ENCODE measurements at regions not wholly inside any gene's neighbourhood (a gene's known extent, or its start where the extent isn't known, plus 50 kb on each side); places are given as distances from the start of the nearest gene placed in this dataset.

GRCh38 chr5:167614294-167615021, 677.0 kb upstream of the WWC1 start:
- no peak overlapping the region for H3K4me3 ChIP-seq (ENCODE audit: low read length in 2 of 2)
- no peaks in the 10 kb centered on the region for H3K4me1 ChIP-seq (ENCODE audit: control insufficient read depth in 1 of 2, insufficient read depth in 2 of 2, low read length in 2 of 2)
- no peaks in the 10 kb centered on the region for H3K36me3 ChIP-seq (ENCODE audit: control insufficient read depth in 1 of 2, insufficient read depth in 2 of 2, low read length in 1 of 2)
- ATAC-seq (ENCODE audit: low FRiP score) (no peak), DNase-seq (no peak)
- no peaks in the 10 kb centered on the region for H3K9me3 ChIP-seq (ENCODE audit: control insufficient read depth, low read length)
- H3K27ac ChIP-seq (ENCODE audit: low read depth in 1 of 2, low read length in 2 of 2), result no peak overlapping the region
- intact Hi-C loops (cut with DNase I), result no loop called here
- peaks cover 0 to 1% of the 10 kb centered on the region in 2 donors for H3K27me3 ChIP-seq (ENCODE audit: control insufficient read depth in 1 of 2, insufficient read depth in 2 of 2, low read length in 1 of 2)
- 71 to 73% methylated on average over 8 of the region's 8 CpGs for WGBS, 2 donors

- Histone ChIP-seq H3K27me3 (ENCODE audit: control insufficient read depth in 1 of 2, insufficient read depth in 2 of 2, low read length in 1 of 2) (peaks cover 0 to 1% of the 10 kb centered on the region in 2 donors), H3K9me3 (ENCODE audit: control insufficient read depth, low read length) (no peaks in the 10 kb centered on the region), H3K4me3 (ENCODE audit: low read length in 2 of 2) (no peak overlapping the region), H3K4me1 (ENCODE audit: control insufficient read depth in 1 of 2, insufficient read depth in 2 of 2, low read length in 2 of 2) (no peaks in the 10 kb centered on the region), H3K36me3 (ENCODE audit: control insufficient read depth in 1 of 2, insufficient read depth in 2 of 2, low read length in 1 of 2) (no peaks in the 10 kb centered on the region), H3K27ac (ENCODE audit: low read depth in 1 of 2, low read length in 2 of 2) (no peak overlapping the region)
- intact Hi-C loops (cut with DNase I), result no loop called here
- no peak for DNase-seq
- 38% methylated on average over 2 of the region's 2 CpGs for WGBS, 2 donors
- ATAC-seq (ENCODE audit: low FRiP score), result no peak
Measured at GRCh38 chr5:167616043-167616890, 675.2 kb upstream of the WWC1 start.

GRCh38 chr5:167623354-167623753, 668.1 kb upstream of the WWC1 start:
- Histone ChIP-seq H3K4me1 (ENCODE audit: control insufficient read depth in 1 of 2, insufficient read depth in 2 of 2, low read length in 2 of 2) (no peaks in the 10 kb centered on the region), H3K4me3 (ENCODE audit: low read length in 2 of 2) (no peak overlapping the region), H3K27ac (ENCODE audit: low read depth in 1 of 2, low read length in 2 of 2) (no peak overlapping the region), H3K9me3 (ENCODE audit: control insufficient read depth, low read length) (no peaks in the 10 kb centered on the region), H3K27me3 (ENCODE audit: control insufficient read depth in 1 of 2, insufficient read depth in 2 of 2, low read length in 1 of 2) (no peaks in the 10 kb centered on the region), H3K36me3 (ENCODE audit: control insufficient read depth in 1 of 2, insufficient read depth in 2 of 2, low read length in 1 of 2) (no peaks in the 10 kb centered on the region)
- no peak for ATAC-seq (ENCODE audit: low FRiP score)
- DNase-seq, result no peak
- intact Hi-C loops (cut with DNase I), result no loop called here
- 63 to 66% methylated on average over 3 of the region's 3 CpGs for WGBS, 2 donors

GRCh38 chr5:167624053-167624452, 667.4 kb upstream of the WWC1 start:
- ATAC-seq (ENCODE audit: low FRiP score) (no peak), DNase-seq (no peak)
- no peaks in the 10 kb centered on the region for H3K9me3 ChIP-seq (ENCODE audit: control insufficient read depth, low read length)
- H3K4me3 ChIP-seq (ENCODE audit: low read length in 2 of 2), result no peak overlapping the region
- no peaks in the 10 kb centered on the region for H3K27me3 ChIP-seq (ENCODE audit: control insufficient read depth in 1 of 2, insufficient read depth in 2 of 2, low read length in 1 of 2)
- 68 to 71% methylated on average over 2 of the region's 2 CpGs for WGBS, 2 donors
- intact Hi-C loops (cut with DNase I), result no loop called here
- no peak overlapping the region for H3K27ac ChIP-seq (ENCODE audit: low read depth in 1 of 2, low read length in 2 of 2)
- no peaks in the 10 kb centered on the region for H3K36me3 ChIP-seq (ENCODE audit: control insufficient read depth in 1 of 2, insufficient read depth in 2 of 2, low read length in 1 of 2)
- H3K4me1 ChIP-seq (ENCODE audit: control insufficient read depth in 1 of 2, insufficient read depth in 2 of 2, low read length in 2 of 2), result no peaks in the 10 kb centered on the region

- no peaks in the 10 kb centered on the region for H3K36me3 ChIP-seq (ENCODE audit: control insufficient read depth in 1 of 2, insufficient read depth in 2 of 2, low read length in 1 of 2)
- H3K9me3 ChIP-seq (ENCODE audit: control insufficient read depth, low read length), result peaks cover 1% of the 10 kb centered on the region
- DNase-seq, result no peak
- no peak overlapping the region for H3K4me3 ChIP-seq (ENCODE audit: low read length in 2 of 2)
- intact Hi-C loops (cut with DNase I), result no loop called here
- no peak for ATAC-seq (ENCODE audit: low FRiP score)
- H3K4me1 ChIP-seq (ENCODE audit: control insufficient read depth in 1 of 2, insufficient read depth in 2 of 2, low read length in 2 of 2), result no peaks in the 10 kb centered on the region
- WGBS, 2 donors, result 69 to 79% methylated on average over 8 of the region's 8 CpGs
- no peaks in the 10 kb centered on the region for H3K27me3 ChIP-seq (ENCODE audit: control insufficient read depth in 1 of 2, insufficient read depth in 2 of 2, low read length in 1 of 2)
- H3K27ac ChIP-seq (ENCODE audit: low read depth in 1 of 2, low read length in 2 of 2), result no peak overlapping the region
Measured at GRCh38 chr5:167626341-167627123, 664.9 kb upstream of the WWC1 start.

- H3K27me3 ChIP-seq (ENCODE audit: control insufficient read depth in 1 of 2, insufficient read depth in 2 of 2, low read length in 1 of 2), result no peaks in the 10 kb centered on the region
- no peak overlapping the region for H3K4me3 ChIP-seq (ENCODE audit: low read length in 2 of 2)
- 86 to 87% methylated on average over 3 of the region's 3 CpGs for WGBS, 2 donors
- no peak for ATAC-seq (ENCODE audit: low FRiP score)
- no peak overlapping the region for H3K27ac ChIP-seq (ENCODE audit: low read depth in 1 of 2, low read length in 2 of 2)
- H3K4me1 ChIP-seq (ENCODE audit: control insufficient read depth in 1 of 2, insufficient read depth in 2 of 2, low read length in 2 of 2), result no peaks in the 10 kb centered on the region
- intact Hi-C loops (cut with DNase I), result no loop called here
- H3K36me3 ChIP-seq (ENCODE audit: control insufficient read depth in 1 of 2, insufficient read depth in 2 of 2, low read length in 1 of 2), result no peaks in the 10 kb centered on the region
- H3K9me3 ChIP-seq (ENCODE audit: control insufficient read depth, low read length), result peaks cover 1% of the 10 kb centered on the region
- no peak for DNase-seq
Measured at GRCh38 chr5:167629634-167630033, 661.8 kb upstream of the WWC1 start.

- ATAC-seq (ENCODE audit: low FRiP score) (peak; percentile 15), DNase-seq (no peak)
- no peaks in the 10 kb centered on the region for H3K27me3 ChIP-seq (ENCODE audit: control insufficient read depth in 1 of 2, insufficient read depth in 2 of 2, low read length in 1 of 2)
- WGBS, 2 donors, result 85 to 86% methylated on average over 7 of the region's 7 CpGs
- H3K4me1 ChIP-seq (ENCODE audit: control insufficient read depth in 1 of 2, insufficient read depth in 2 of 2, low read length in 2 of 2), result no peaks in the 10 kb centered on the region
- intact Hi-C loops (cut with DNase I), result no loop called here
- H3K36me3 ChIP-seq (ENCODE audit: control insufficient read depth in 1 of 2, insufficient read depth in 2 of 2, low read length in 1 of 2), result no peaks in the 10 kb centered on the region
- no peak overlapping the region for H3K27ac ChIP-seq (ENCODE audit: low read depth in 1 of 2, low read length in 2 of 2)
- peaks cover 1% of the 10 kb centered on the region for H3K9me3 ChIP-seq (ENCODE audit: control insufficient read depth, low read length)
- H3K4me3 ChIP-seq (ENCODE audit: low read length in 2 of 2), result no peak overlapping the region
Measured at GRCh38 chr5:167631191-167631590, 660.3 kb upstream of the WWC1 start.

- ATAC-seq (ENCODE audit: low FRiP score) (no peak), DNase-seq (no peak)
- no peaks in the 10 kb centered on the region for H3K27me3 ChIP-seq (ENCODE audit: control insufficient read depth in 1 of 2, insufficient read depth in 2 of 2, low read length in 1 of 2)
- WGBS, 2 donors, result 61 to 63% methylated on average over 3 of the region's 3 CpGs
- H3K9me3 ChIP-seq (ENCODE audit: control insufficient read depth, low read length), result peaks cover 1% of the 10 kb centered on the region
- no peaks in the 10 kb centered on the region for H3K36me3 ChIP-seq (ENCODE audit: control insufficient read depth in 1 of 2, insufficient read depth in 2 of 2, low read length in 1 of 2)
- intact Hi-C loops (cut with DNase I), result no loop called here
- H3K27ac ChIP-seq (ENCODE audit: low read depth in 1 of 2, low read length in 2 of 2), result no peak overlapping the region
- H3K4me3 ChIP-seq (ENCODE audit: low read length in 2 of 2), result no peak overlapping the region
- no peaks in the 10 kb centered on the region for H3K4me1 ChIP-seq (ENCODE audit: control insufficient read depth in 1 of 2, insufficient read depth in 2 of 2, low read length in 2 of 2)
Measured at GRCh38 chr5:167633114-167633513, 658.3 kb upstream of the WWC1 start.

All from aorta (tissue), 5 donors.